Calu3 (cell line): ENCODE measurements at regions not wholly inside any gene's neighbourhood (a gene's known extent, or its start where the extent isn't known, plus 50 kb on each side); places are given as distances from the start of the nearest gene placed in this dataset.

Experiments
- BruUV-seq: library from RNA; stranded (reverse); fragments of 400-500 nt; replicated peaks from 2 replicates; lab custom pipeline; 2021; lab: Mats Ljungman, UMichigan
- CTCF ChIA-PET: fragments of 300-600 bp; sonication (Branson Sonifier 250); formaldehyde crosslinking; loops from one replicate; lab custom pipeline; 2022; ENCODE audit warnings: antibody characterized with exemption; lab: Charles Lee
- DNase-seq: peaks from one replicate; pipeline ENCODE4 v3.0.0; 2022
- H3K27ac Mint-ChIP-seq: one replicate; pipeline ENCODE4 v1.8.0; 2022; ENCODE audit warnings: mixed read lengths; ENCODE audit not compliant: unreplicated experiment
- H3K27me3 Mint-ChIP-seq: one replicate; pipeline ENCODE4 v1.8.0; 2022; ENCODE audit warnings: mixed read lengths; ENCODE audit not compliant: unreplicated experiment
- H3K36me3 Mint-ChIP-seq: one replicate; pipeline ENCODE4 v1.8.0; 2022; ENCODE audit warnings: mild to moderate bottlenecking, moderate library complexity, mixed read lengths; ENCODE audit not compliant: insufficient read depth, unreplicated experiment
- H3K4me1 Mint-ChIP-seq: one replicate; pipeline ENCODE4 v1.8.0; 2022; ENCODE audit warnings: mild to moderate bottlenecking, low read depth, mixed read lengths; ENCODE audit not compliant: unreplicated experiment
- H3K4me3 Mint-ChIP-seq: one replicate; pipeline ENCODE4 v1.8.0; 2022; ENCODE audit warnings: mild to moderate bottlenecking, low read depth, moderate library complexity, mixed read lengths; ENCODE audit not compliant: unreplicated experiment
- H3K9me3 Mint-ChIP-seq: one replicate; pipeline ENCODE4 v1.8.0; 2022; ENCODE audit warnings: low read depth, mixed read lengths; ENCODE audit not compliant: unreplicated experiment
- CTCF ChIP-seq: fragments of 200-600 bp; IDR thresholded peaks from one replicate; pipeline ENCODE4 v1.8.0; 2022; ENCODE audit warnings: antibody characterized with exemption; ENCODE audit not compliant: unreplicated experiment
- intact Hi-C: fragments of 100-400 bp; cut with micrococcal nuclease; formaldehyde crosslinking; loops from one replicate; pipeline ENCODE4 v1.10.0; 2022; ENCODE audit not compliant: unreplicated experiment

DNA sequence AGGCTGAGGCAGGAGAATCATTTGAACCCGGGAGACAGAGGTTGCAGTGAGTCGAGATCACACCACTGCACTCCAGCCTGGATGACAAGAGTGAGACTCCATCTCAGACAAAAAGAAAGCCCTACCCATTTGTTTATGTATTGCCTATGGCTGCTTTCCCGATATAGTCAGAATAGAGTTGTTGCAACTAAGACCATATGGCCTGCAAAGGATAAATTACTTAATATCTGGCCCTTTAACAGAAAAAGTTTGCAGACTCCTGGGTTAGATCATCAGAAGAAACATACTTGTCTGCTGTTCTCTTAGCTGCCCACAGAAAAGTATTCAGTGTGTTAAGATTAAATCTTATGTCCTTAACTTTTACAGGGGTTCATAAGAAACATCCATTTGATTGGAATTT is 122.4 kb upstream of the VASH1 start:
- H3K27me3 Mint-ChIP-seq: peaks cover 75% of the 10 kb centered on the region
- H3K4me1 Mint-ChIP-seq: no peaks in the 10 kb centered on the region
- H3K9me3 Mint-ChIP-seq: no peaks in the 10 kb centered on the region
- no peak overlapping the region for H3K27ac Mint-ChIP-seq
- H3K4me3 Mint-ChIP-seq: no peak overlapping the region
- no peak for DNase-seq
- H3K36me3 Mint-ChIP-seq: no peaks in the 10 kb centered on the region
- CTCF ChIA-PET: no interaction called here
- TF ChIP-seq CTCF: no peak
- no TSS peak for BruUV-seq
- intact Hi-C loops: no loop called here

DNA sequence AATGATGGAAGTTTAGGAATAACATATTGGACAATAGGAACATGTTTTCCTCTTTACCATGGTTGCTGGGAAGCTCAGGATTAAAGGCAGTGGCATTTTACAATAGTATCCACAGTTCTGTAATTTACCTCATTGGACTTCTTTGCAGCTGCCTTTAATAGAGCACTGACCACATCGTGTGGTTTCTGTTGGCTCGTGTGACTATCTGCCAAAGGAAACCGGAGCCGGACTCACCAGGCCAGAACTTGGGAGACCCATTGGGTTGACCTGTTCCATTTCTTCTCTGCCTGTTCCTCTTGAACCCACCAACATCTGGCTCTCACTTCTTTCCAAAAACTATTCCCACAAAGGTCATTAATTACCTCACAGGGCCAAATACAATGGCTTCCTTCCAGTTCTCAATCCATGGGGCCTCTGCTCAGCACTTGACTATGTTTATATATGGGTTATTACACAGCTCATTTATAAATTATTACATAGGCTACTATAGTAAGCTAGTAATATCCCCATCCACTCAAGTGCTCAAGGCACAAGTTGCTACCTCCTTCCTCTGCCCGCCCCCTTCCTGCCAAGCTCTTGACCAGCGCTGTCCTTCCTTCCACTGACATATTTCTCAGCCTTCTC is 121.5 kb upstream of the VASH1 start:
- H3K9me3 Mint-ChIP-seq: no peaks in the 10 kb centered on the region
- H3K4me3 Mint-ChIP-seq: no peak overlapping the region
- BruUV-seq: no TSS peak
- H3K4me1 Mint-ChIP-seq: no peaks in the 10 kb centered on the region
- no peaks in the 10 kb centered on the region for H3K36me3 Mint-ChIP-seq
- no peak overlapping the region for H3K27ac Mint-ChIP-seq
- no peak for TF ChIP-seq CTCF
- CTCF ChIA-PET: interaction anchor here (0.7 kb wide), 1 partner anchor 155 kb away, joined by 3 read pairs; no protein-coding TSS in a partner anchor
- no peak for DNase-seq
- H3K27me3 Mint-ChIP-seq: peaks cover 75% of the 10 kb centered on the region
- intact Hi-C loops: no loop called here

GRCh38 chr14:76640923-76641395 is 120.3 kb upstream of the VASH1 start:
- no peak for DNase-seq
- peaks cover 75% of the 10 kb centered on the region for H3K27me3 Mint-ChIP-seq
- no TSS peak for BruUV-seq
- no peaks in the 10 kb centered on the region for H3K36me3 Mint-ChIP-seq
- CTCF ChIA-PET: no interaction called here
- H3K4me3 Mint-ChIP-seq: no peak overlapping the region
- no peaks in the 10 kb centered on the region for H3K9me3 Mint-ChIP-seq
- H3K4me1 Mint-ChIP-seq: no peaks in the 10 kb centered on the region
- TF ChIP-seq CTCF: no peak
- no peak overlapping the region for H3K27ac Mint-ChIP-seq
- intact Hi-C loops: no loop called here

DNA sequence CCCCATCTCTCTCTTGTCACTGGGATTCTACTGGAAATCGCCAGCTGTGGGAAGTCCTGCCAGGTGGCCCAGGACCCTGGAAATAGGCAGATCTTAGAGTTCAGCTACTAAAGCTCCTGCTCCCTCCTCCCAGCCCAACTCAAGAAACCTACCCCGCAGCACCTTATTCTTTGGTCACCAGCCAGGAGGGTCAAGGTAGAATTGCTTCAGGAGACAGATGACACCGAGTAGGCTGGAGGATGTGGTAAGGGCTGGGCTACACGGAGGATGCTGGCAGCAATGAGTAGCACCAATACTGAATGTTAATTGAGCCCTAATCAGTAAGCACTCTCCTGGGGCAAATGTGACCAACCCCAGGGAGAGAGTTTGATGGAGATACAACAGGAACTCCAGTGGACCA is 119.7 kb upstream of the VASH1 start:
- Mint-ChIP-seq H3K9me3 (no peaks in the 10 kb centered on the region), H3K4me1 (no peaks in the 10 kb centered on the region), H3K27me3 (peaks cover 69% of the 10 kb centered on the region), H3K27ac (no peak overlapping the region), H3K36me3 (no peaks in the 10 kb centered on the region), H3K4me3 (no peak overlapping the region)
- intact Hi-C loops: no loop called here
- no peak for TF ChIP-seq CTCF
- no TSS peak for BruUV-seq
- no peak for DNase-seq
- CTCF ChIA-PET: no interaction called here
